Adipose tissue (tissue), 3 donors: ENCODE measurements at regions not wholly inside any gene's neighbourhood (a gene's known extent, or its start where the extent isn't known, plus 50 kb on each side); places are given as distances from the start of the nearest gene placed in this dataset.

Experiments
- H3K27ac ChIP-seq: one replicate; pipeline ENCODE4 v1.5.1; 2013; ENCODE audit warnings: low read depth, low read length
- WGBS, 3 donors: extraction: QIAGEN DNeasy Blood & Tissue Kit; methylation state at CpG; one replicate each; pipeline ENCODE4 v1.1.7; 2013; 5-methylcytosine and 5-hydroxymethylcytosine counted together
- donor health status: healthy with polysubstance abuse.
- donor health status: Bipolar disorder and iron deficiency.
- donor health status: healthy.

DNA sequence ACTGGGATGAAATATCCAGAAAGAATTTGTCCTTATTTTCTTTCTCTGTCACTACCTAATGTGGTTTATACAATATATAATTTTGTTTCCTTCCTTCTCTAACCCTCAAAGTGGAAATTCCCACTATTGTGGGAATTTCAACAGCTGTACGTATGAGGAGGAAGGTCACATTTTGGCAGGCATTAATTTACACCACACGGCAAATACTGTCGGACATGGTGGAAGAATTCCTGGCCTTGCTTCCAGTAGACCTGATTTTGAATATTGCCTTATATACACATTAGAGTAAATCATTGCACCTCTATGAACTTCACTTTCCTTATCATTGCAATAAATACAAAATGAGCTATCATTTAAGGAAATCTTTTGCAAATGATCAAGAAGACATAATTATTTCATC, 358.1 kb upstream of the ETAA1 start:
- no peak overlapping the region for H3K27ac ChIP-seq

DNA sequence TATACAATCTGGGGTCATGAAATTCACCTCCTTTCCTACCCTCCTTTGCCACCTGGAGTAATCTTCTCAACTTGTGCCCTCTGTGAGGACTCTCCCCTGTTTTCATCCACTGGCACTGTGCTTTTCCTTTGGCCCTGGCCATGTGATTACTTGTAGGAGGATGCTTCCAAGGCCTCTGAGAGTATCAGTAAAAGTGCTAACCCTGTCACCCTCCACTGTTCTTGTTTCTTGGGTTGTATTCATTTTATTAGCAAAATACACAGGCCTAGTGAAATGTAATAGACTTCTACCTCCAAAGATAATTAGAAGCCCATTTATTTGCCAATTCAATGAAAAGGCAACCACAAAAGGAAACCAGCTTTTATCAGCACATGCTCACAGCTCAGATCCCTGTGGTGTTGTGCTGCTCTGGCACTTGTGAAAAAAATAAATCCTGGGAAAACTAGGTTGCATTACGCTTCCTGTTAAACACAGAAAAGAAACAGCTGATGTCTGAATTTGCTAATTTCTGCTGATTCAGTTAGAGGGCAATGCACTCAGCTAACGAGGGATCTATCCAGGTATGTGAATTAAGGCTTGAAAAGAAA, 357.5 kb upstream of the ETAA1 start:
- WGBS, 3 donors: 25 to 43% (median 41%) methylated on average over 2 of the region's 2 CpGs
- no peak overlapping the region for H3K27ac ChIP-seq

More for the DNA sequence above, 358.1 kb upstream of the ETAA1 start:
- 30 to 76% (median 76%) methylated on average over 3 of the region's 3 CpGs for WGBS, 3 donors

DNA sequence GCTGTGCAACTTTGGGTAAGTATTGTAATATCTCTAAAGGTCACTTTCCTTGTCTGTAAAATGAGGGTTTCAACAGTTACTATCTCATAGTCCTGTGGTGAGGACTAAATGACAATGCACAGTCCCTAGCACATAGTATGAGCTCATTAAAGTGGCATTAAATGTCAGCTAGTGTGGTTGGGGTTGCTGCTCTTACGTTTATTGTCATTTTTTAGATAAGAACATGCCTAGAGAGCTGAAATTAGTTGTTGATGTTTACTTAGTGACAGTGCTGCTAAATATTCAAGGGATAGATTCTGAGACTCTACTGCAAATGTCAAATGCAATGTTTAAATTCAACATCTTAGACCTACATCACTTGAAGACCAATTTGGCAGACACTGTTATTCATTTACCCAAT, 356.1 kb upstream of the ETAA1 start:
- 24 to 77% (median 68%) methylated on average over 1 of the region's 1 CpG for WGBS, 3 donors
- no peak overlapping the region for H3K27ac ChIP-seq

DNA sequence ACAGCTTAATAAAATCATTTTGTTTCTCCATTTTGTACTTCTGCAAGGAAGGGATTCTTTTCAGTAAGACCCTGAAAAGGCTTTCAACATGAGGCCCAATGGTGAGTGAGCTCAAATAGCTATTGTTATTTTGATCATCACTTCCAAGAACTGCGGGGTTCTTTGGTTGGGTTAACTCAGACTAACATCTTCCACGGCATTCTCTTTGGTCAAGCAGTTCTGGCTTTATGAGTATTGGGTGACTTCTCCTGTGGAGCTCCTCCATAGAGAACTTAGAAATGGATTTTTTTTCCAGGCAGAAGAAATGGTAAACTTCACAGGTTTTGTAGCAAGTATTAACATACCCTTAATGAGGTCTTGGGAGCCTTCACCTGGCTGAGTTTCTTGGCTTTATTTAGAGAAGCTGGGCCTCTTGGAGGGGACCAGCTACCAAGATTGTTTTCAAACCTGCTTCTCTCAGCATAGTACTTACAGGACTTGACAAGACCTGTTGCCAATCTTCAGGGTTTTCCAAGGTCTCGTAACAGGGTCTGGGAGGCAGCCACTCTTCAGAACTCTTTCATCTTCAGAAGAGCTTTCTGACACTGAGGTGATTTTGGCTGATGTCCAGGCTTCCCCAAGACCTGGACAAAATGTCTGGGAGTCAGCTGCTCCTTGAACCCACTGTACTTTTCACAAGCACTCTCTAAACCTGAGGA, 353.2 kb upstream of the ETAA1 start:
- WGBS, 3 donors: 80 to 87% (median 84%) methylated on average over 3 of the region's 3 CpGs
- no peak overlapping the region for H3K27ac ChIP-seq

DNA sequence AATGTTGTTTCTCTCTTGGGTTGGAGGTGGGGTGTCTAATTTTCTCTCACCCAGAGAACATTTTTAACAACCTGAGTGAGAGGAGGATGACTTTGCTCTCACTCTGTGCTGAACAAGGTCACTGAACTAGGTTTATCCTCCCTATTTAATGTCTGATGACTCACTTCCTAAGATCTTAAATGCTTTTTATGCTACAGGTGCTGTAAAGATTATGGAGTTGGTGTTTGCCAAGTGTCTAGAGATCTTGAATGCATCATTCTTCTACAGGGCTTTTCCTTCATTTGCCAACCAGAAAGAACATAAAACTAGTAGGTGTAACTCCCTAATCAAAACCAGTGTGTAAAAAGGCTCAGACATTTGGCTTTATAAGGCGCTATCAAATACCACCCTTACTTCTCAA, 350.5 kb upstream of the ETAA1 start:
- H3K27ac ChIP-seq: no peak overlapping the region
- 88 to 96% (median 94%) methylated on average over 1 of the region's 1 CpG for WGBS, 3 donors

DNA sequence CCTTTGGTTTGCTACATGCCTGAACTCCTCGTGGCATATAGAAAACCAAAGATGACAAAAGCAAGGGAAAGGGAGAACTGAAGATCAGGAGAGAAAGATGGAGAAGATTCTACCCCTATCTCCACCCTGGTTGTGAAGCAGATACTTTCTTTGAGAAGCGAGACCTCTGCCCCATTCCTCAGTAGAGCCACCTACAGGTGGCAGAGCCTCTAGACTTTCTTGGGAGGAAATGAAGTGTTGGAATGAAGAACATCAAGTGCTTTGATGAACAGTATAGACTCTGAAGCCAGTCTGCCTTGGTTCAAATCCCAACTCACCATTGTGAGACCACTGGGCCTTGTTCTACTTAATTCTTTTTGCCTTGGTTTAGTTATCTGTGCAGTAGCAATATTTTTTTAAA, 348.8 kb upstream of the ETAA1 start:
- H3K27ac ChIP-seq: no peak overlapping the region
- 86 to 95% (median 86%) methylated on average over 2 of the region's 2 CpGs for WGBS, 3 donors

DNA sequence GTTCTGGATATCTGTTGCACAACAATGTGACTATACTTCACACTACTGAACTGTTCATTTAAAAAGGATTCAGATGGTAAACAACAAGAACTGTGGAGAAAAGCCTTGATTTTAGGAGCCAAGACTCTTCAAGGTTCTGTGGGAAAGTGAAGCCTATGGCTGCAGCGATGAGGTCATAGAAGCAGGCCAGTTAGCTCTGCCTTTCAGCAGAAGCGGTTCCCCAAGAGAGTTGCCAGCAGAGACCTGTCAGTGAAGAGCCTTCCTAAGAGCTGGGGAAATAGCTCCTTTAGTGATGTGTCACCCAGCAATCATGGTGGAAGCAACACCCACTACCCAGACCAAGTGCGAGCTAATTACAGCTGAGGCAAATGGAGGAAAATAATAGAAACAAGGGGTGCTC, 346.5 kb upstream of the ETAA1 start:
- WGBS, 3 donors: 83 to 94% (median 94%) methylated on average over 3 of the region's 3 CpGs

DNA sequence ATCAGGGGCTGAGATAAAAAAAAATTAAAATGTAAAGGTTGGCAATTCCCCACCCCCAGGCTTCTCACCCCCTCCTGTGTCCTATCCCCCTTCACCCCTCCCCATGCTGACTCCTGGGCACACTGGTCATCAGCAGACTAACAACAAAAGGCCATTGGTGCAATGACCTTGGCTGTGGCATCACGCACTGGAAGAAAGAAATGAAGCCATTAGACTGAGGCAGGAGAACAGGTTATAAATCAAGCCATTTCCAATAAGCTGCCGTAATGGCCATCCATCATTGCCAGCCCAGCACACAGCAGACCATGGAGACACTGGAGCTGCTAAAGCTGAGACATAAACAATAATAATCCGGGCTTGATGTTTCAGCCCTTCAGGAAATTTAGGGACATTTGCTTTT, 342.4 kb upstream of the ETAA1 start:
- 60 to 71% (median 65%) methylated on average over 3 of the region's 3 CpGs for WGBS, 3 donors
- no peak overlapping the region for H3K27ac ChIP-seq

More for the DNA sequence above, 346.5 kb upstream of the ETAA1 start:
- no peak overlapping the region for H3K27ac ChIP-seq

DNA sequence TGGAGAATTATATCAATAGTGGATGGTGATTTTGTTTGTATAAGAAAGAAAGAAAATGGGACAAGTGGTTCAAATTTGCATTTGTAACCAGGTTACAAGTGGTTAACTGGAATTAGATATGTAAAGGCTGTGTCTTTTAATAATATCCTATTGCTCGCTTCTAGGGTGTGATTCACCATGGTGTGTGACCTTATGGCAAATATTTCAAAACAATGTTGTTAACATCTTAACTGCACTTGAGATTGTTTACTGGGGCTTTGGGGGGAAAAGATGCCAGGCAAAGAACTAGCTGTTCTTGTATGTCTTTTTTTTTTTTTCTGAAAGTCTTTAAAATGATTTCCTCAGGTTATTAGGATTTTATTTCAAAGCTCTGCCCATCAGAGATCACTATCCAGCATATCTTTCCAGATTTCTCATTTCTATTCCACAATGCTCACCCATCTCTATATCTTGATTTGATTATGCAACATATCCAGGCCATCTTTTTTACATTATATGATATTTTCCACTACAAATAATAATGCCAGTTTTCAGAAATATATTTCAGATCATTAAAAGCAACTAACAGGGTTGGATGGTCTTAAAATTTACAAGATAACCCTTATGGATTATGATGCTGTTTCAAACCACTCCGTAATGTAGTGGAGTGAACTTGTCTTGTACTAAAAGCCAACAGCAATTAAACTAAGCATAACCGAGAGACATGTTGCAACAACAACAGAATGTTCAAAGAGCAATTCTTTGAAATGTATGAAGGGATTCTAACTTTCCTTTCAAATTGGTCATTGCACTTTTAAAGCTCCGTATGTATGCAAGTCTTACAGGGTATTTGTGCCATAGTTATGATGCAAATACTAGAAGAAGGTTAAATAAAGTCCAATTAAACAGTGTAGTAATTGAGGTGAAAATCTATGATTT, 341.5 kb upstream of the ETAA1 start:
- no peak overlapping the region for H3K27ac ChIP-seq
- 75 to 85% (median 80%) methylated on average over 4 of the region's 4 CpGs for WGBS, 3 donors

DNA sequence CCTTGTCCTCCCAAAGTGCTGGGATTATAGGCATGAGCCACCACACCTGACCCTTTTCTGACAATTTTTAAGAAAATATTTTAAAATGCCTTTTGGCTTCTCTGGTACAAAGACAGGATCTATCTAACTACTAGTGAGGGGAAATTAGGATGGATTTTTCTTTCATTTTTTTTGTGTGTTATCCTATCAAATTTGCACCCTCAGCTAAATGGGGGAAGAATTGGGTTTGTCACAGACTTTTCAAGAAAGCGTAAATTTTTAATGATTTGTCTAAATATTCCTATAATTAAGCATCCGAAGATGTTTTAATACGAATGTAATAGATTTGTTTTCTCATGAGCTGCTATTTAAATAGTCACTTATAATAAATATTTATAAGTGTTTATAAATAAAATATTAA, 340.0 kb upstream of the ETAA1 start:
- WGBS, 3 donors: 94 to 97% (median 96%) methylated on average over 3 of the region's 3 CpGs
- H3K27ac ChIP-seq: no peak overlapping the region

DNA sequence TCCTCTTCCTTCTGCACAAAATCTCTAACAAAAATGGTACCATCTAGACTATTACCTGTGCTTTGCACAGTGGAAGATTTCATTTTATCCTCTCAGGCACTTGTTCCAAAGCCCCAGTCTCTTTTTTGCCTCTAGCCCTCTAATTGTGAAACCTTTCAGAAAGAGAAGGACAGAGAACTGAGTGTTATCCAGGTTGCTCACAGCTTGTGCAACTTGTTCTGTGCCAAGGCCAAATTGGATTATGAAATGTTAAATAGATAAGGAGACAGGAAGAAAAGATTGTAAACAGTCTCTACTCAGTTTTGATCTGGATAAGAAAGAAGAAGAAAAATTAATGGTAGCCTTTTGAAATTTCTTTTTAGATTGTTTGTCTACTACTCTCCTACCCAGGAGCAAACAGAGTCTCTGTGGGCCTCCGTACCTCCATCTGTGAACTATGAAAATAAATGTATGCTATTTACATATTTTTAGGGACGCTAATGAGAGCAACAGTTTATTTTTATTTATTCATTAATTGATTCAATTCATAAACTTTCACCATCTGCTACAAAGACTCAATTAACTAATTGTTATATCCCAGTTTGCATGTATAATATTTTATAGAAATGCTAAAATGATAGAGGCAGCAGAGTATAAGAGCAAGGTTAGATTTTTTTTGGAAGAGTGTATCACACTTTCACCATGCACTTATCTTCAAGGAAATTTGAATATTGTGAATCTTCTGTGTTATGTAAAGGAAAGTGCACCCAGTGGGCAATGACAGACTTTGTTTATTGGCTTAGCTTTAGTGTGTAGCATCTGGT, 339.0 kb upstream of the ETAA1 start:
- no peak overlapping the region for H3K27ac ChIP-seq
- 44 to 83% (median 82%) methylated on average over 2 of the region's 2 CpGs for WGBS, 3 donors

DNA sequence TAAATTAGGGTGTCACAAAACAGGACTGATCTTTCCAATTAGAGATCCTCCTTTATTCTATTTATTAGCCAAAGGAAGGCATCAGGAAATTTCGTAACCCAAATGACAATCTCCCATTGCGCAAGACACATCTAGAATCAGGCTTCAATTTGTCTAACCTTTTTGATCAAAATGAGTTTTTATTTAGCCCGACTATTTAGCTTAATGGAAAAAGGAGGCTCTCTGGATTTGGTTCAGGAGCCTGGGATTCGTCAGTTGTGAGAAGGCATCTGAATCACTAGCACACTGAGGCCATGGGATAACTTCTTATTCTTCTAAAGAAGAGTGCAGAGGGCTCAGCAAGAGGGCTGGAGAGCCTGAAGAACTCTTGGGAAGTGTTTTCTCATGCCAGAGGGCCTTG, 332.1 kb upstream of the ETAA1 start:
- no peak overlapping the region for H3K27ac ChIP-seq
- WGBS, 3 donors: 60 to 65% (median 60%) methylated on average over 4 of the region's 4 CpGs

DNA sequence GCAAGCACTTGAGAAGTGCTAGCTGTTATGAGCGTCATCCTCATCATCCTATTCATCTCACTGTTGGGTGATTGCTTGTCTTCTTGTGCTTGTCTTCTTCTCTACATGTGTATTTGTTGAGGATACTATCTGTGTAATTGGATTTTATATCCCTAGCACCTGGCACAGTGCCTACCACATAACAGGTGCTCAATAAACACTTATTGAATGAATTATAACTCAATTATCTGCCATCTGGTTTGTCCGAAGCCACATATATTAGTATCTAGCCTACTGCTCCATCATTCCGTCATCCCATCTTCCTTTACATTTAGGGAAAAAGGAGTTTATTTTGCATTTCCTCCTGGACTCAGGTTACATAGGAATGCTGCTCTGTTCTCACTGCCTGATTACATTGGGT, 330.4 kb upstream of the ETAA1 start:
- WGBS, 3 donors: 91 to 96% (median 91%) methylated on average over 3 of the region's 3 CpGs

DNA sequence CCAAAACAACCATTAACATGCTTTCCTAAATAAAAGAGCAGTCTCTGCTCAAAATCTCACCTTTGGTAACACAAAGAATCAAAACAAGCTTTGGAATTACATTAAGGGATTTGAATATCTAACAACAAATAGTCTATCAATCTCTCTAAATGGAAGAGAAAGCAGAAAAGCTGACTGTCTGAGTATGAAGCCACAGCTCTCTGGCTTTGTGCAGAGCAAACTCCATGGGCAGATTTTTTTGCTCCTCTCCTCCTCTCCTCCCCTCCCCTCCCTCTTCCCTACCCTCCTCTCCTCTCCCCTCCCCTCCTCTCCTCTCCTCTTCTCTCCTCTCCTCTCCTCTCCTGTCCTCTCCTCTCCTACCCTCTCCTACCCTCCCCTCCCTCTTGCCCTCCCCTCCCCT, 329.5 kb upstream of the ETAA1 start:
- no peak overlapping the region for H3K27ac ChIP-seq

More for the DNA sequence above, 330.4 kb upstream of the ETAA1 start:
- no peak overlapping the region for H3K27ac ChIP-seq

DNA sequence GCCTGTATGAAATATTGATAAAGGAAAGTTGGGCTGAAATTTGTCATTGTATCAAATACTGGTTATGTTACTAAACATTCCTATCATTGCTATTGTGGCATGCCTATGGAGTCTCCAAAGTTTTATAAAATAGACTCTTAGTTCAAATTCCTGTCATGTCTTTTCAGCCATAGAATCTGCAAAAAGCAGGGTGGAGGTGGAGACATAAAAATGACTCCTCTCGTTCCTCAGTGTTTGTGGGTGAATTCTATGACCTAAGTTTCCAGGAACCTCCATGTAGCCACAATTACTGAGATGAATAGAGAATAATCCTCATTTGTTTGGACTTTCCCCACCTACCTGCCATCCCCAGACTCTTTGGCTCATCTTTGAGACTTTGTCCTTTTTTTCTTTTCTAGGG, 326.3 kb upstream of the ETAA1 start:
- 70 to 79% (median 75%) methylated on average over 1 of the region's 1 CpG for WGBS, 3 donors
- no peak overlapping the region for H3K27ac ChIP-seq

DNA sequence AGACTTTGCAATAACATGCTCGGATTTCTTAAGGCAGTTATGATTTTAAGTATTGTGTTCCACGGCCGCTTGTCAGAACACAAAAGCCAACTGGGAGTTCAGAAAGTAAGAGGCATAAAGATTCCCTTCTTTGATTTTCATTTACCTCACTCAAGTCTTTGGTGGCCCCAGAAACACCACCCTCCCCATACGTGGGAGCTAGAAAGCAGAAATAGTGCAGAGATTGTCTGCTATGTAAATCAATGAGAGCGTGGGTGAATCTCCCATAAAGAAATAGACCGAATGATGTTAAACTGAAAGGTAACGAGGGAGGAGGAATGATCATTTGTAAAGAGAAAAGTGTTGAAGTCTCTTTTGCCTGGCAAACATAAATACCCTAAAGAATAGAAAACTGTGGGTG, 322.1 kb upstream of the ETAA1 start:
- no peak overlapping the region for H3K27ac ChIP-seq

DNA sequence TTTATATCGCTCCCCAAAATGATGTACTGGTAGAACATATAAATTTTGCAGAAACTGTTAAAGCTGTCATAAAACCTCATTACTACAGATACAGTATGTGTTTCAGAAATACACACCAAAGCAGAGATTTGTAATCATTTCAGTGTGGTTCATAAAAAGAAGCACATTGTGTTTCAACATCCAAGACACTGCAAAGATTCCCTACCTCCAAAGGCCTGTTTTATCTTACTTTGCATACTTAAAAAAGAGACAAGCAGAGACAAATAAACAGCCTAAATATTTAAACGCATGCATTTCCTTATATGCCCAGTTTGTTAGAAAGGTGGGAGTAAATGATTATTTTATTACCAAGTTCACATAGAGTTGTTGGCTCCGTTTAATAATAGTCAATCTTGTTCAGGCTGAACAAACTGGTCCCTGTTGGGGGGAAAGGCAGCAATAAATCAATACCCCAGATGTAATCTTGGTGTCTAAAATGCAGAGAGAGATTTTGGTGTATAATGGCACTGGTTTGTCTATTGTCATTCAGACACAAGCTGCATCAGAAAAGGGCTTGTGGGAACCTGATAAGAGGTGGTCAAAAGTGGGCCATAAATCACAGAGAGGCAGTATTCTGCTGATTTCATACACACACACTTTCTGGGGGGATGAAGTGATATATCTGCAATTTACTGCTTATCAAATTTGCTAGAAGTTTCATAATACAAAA, 321.4 kb upstream of the ETAA1 start:
- 68 to 80% (median 77%) methylated on average over 3 of the region's 3 CpGs for WGBS, 3 donors

More for the DNA sequence above, 322.1 kb upstream of the ETAA1 start:
- 88 to 93% (median 89%) methylated on average over 7 of the region's 7 CpGs for whole genome bisulfite sequencing, 3 donors

DNA sequence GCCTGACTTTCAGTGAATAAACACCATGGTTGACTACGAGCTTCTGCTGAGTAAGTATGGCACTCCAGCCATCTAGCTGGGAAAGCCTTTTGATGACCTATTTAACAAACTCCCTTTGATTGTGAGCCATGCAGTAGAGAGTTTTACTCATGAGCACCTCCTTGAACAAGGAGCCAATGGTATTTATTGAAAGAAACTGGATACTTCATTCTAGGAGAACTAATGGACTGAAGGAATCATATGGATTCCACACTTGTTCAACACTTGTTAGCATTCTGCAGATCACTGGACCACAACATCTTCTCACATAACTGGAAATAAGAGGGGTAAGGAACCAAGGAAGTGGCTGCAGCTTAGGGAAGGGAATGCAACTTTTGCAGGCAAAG, 320.9 kb upstream of the ETAA1 start:
- 63 to 87% (median 80%) methylated on average over 1 of the region's 1 CpG for WGBS, 3 donors

More for the DNA sequence above, 321.4 kb upstream of the ETAA1 start:
- no peak overlapping the region for H3K27ac ChIP-seq

More for the DNA sequence above, 320.9 kb upstream of the ETAA1 start:
- H3K27ac ChIP-seq: no peak overlapping the region
